GM19324 (cell line): ENCODE measurements at regions not wholly inside any gene's neighbourhood (a gene's known extent, or its start where the extent isn't known, plus 50 kb on each side); places are given as distances from the start of the nearest gene placed in this dataset.

Experiments used
- ATAC-seq: cut with Tn5 transposase; IDR thresholded peaks from one replicate; pipeline ENCODE4 v1.9.1; 2021; ENCODE audit warnings: mild to moderate bottlenecking, moderate library complexity; ENCODE audit not compliant: unreplicated experiment, low FRiP score

GRCh38 chr7:89857767-89858166 lies 296.5 kb upstream of the STEAP1 start:
- no peak for ATAC-seq

GRCh38 chr7:89887489-89887888 lies 266.8 kb upstream of the STEAP1 start:
- no peak for ATAC-seq

- ATAC-seq: no peak
Observed at GRCh38 chr7:89908736-89909135, 245.5 kb upstream of the STEAP1 start.

- ATAC-seq: no peak
Observed at GRCh38 chr7:89914711-89915110, 239.6 kb upstream of the STEAP1 start.

- ATAC-seq: no peak
Observed at GRCh38 chr7:89926194-89926593, 228.1 kb upstream of the STEAP1 start.

DNA sequence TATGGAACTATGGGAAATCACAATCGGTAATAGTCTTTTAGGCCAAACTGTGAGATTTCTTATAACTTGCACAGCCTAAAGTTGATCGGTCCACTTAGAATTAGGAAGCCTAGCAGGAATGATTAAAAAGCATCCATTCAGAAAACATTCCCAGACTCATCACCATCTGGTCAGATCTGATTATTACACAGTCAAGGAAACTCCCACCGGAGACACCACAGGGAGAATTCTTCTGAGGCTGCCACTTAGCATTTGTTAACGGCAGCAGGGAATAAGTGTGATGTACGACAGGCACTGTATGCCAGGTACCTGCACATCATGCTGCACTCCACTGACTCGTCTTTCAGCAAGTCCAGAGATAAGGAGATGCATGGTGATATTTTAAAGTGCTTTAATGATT lies 227.6 kb upstream of the STEAP1 start:
- ATAC-seq: no peak

GRCh38 chr7:89927762-89928161 lies 226.5 kb upstream of the STEAP1 start:
- ATAC-seq: no peak

GRCh38 chr7:89928451-89928850 lies 225.8 kb upstream of the STEAP1 start:
- no peak for ATAC-seq

DNA sequence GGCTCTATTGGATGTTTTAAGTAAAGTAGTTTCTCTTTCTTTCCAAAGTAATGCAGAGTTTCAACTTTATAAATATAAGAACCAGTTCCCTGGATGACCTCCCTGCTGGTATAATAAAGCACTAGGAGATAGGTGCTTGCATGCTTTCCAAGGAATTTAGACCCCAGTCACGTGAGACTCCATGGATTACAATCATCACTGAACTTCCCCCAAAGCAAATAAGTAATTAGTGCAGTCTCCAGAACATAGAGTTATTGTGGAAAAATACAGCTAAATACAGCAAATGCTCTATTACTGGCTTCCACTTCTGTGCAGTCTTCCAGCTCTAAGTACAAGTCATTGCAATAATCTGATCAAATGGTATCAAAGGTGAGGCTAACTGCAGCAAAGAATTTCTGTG lies 220.2 kb upstream of the STEAP1 start:
- ATAC-seq: no peak

DNA sequence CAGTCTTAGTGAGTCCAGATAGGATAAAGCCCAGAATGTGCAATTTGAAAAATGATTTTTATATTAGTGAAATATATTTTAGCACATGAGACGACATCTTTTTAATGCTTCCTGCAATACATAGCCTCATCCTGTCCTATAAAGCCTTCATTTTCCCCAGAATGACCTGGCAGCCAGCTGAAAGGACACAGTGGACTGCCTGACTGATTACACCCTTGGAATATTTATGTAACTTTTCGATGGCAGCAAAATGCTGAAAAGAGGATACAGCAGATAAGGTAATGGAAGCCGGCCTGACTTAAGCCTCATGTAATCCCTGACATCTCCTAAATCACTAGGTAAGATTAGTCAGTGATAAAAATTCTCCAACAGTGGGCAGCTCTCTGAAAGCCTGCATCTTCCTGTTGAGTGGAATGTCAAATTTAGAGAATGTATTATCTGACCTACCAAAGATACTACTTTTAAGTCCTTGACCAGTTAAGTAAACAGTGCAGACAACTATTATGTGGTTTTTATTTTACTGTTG lies 210.7 kb upstream of the STEAP1 start:
- ATAC-seq: no peak

- ATAC-seq: no peak
Observed at GRCh38 chr7:89958525-89959068, 195.7 kb upstream of the STEAP1 start.

GRCh38 chr7:89966067-89966664 lies 188.1 kb upstream of the STEAP1 start:
- ATAC-seq: no peak

- no peak for ATAC-seq
Observed at GRCh38 chr7:89975577-89975976, 178.7 kb upstream of the STEAP1 start.

DNA sequence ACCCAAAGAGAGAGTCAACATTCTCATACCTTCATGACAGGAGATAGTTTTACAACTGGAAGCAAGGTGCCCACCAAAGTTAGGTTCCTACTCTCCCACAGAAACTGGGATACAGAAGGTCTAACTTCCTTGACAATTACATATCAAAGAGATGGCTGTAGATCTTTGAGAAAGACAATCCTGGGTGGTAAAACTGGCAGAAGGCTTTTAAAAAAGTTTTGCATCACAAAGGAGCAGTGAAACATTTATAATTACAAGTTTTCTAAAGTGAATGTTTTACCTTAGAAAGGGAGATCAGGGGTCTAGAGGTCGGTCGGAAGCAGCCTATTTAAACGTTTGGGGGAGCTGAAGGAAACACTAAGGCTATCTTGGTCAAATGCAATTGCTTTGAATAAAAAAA lies 166.6 kb upstream of the STEAP1 start:
- ATAC-seq: no peak

DNA sequence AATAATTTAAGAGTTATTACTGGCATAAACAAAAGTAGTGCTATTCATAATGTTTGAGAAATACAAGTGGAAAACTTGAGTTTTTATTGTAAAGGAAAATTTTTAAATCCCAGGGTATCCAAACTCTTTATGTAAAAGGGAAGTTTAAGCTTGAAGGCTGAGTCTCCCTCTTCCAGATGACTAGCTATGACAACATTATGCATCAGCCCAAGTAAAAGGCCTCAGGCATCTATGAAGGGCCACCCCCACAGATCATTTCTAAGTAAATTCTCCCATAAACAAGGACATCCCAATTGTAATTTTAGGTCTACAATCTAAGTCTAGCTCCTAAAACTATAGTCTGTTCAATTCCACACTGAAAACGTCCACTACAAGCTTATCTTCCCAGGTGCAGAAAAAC lies 166.2 kb upstream of the STEAP1 start:
- ATAC-seq: no peak

- ATAC-seq: no peak
Observed at GRCh38 chr7:89989454-89989853, 164.8 kb upstream of the STEAP1 start.

DNA sequence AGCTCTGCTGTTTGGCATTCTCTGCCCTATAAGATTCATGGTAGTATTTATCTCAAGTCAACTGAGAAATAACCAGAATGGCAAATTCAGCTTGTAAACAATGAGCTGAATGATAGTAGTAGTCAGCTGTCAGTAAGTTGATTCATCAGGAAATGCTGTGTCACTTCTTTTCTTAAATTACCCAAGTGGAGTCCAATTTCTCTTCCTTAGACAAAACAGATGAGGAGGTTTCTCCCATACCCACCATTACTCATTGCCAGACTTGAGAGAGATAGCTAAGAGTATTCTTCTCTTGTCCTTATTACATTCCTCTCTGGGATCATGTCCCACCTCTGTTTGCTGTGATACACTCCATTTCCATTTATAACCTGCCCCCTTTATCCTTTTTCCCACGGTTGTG lies 159.8 kb upstream of the STEAP1 start:
- no peak for ATAC-seq

DNA sequence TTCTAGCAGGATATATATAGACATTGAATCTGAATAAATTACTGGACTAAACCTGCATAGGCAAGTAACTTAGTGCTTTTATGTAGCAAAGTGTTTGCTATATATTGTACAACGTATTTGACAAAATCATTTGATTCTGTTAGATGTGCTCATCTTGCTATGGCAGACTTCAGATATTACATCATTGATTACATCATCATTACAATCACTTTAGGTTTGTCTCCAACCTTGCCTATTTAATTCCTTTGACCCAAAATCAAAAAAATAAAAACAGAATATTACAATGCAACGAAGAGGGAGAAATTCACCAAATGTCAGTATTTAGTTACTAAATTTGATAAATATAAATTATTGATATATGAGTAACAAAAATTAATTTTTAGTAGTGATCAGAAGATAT lies 155.7 kb upstream of the STEAP1 start:
- no peak for ATAC-seq

- ATAC-seq: no peak
Observed at GRCh38 chr7:90005836-90006235, 148.4 kb upstream of the STEAP1 start.

- ATAC-seq: no peak
Observed at GRCh38 chr7:90007001-90007654, 147.1 kb upstream of the STEAP1 start.

DNA sequence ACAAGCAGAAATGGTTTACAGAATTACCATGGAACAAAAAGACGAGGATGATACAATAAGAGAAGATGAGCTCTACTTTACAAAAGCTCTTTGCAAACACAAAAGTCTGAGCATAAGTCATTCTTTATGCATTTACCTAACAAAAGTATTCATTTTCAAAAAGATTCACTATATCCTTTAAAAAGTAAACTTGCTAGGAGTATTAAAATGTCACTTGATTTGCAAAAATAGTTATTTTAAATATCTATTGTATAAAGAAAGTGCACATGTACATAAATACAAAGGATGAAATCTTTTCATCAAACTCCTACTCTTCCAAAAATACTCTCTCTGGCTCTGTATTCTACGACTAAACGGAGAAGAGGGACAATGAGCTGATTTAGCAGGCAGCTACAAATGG lies 146.4 kb upstream of the STEAP1 start:
- ATAC-seq: no peak

DNA sequence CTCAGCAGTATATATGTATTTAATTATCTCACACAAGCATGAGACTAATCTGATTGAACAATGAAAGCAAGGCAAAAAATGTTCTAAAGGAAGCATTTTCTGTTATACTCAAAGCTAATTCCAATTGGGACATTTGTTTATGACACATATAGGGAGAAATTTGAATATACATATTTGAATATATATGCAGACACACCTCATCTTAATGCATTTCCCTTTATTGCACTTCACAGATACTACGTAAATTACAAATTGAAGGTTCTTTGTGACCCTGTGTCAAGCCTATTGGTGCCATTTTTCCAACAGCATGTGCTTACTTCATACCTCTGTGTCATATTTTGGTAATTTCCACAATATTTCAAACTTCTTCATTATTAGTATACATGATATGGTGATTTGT lies 132.1 kb upstream of the STEAP1 start:
- no peak for ATAC-seq
